ENCODE measurements at regions not wholly inside any gene's neighbourhood (a gene's known extent, or its start where the extent isn't known, plus 50 kb on each side); places are given as distances from the start of the nearest gene placed in this dataset.

DNA sequence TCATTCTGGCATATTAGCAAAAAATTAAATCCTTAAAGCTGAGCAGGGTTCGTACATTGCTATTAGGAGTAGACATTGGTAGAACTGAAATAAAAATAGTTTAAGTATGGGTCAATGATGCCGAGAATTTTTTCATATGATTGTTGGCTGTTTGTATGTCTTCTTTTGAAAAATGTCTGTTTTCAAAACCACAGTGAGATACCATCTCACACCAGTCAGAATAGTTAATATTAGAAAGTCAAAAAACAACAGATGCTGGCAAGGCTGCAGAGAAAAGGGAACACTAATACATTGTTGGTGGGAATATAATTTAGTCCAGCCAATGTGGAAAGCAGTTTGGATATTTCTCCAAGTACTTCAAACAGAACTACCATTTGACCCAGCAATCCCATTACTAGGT lies 410.8 kb upstream of the TRIB2 start:
- Mint-ChIP-seq H3K9me3 (peaks cover 0 to 14% (median 0%) of the 10 kb centered on the region in 11 donors), H3K27me3 (peaks cover 0 to 2% (median 0%) of the 10 kb centered on the region in 5 donors), H3K4me3 (no peak overlapping the region), H3K4me1 (peaks cover 27 to 73% (median 52%) of the 10 kb centered on the region in 7 donors), H3K27ac (no peak overlapping the region), H3K36me3 (peaks cover 0 to 12% (median 0%) of the 10 kb centered on the region in 5 donors)
- H3K4me1 ChIP-seq (ENCODE audit: control insufficient read depth in 2 of 2, insufficient read depth in 2 of 2, low read length in 2 of 2) = peaks cover 7 to 53% of the 10 kb centered on the region in 2 donors
- intact Hi-C loops (cut with micrococcal nuclease) = loop anchor here in 1 of 2 donors (10.0 kb wide), 1 partner anchor 181 kb away; no protein-coding TSS in a partner anchor
- H3K9me3 ChIP-seq (ENCODE audit: control insufficient read depth in 2 of 3, low read length in 3 of 3) = no peaks in the 10 kb centered on the region
- ChIA-PET CTCF (interaction anchor here (1.1 kb wide), 2 partner anchors 15 to 22 kb away, joined by 3 to 4 read pairs; no protein-coding TSS in a partner anchor), POLR2A (no interaction called here)
- DNase-seq (no peak), ATAC-seq (no peak)
- H3K27me3 ChIP-seq (ENCODE audit: control insufficient read depth in 2 of 2, insufficient read depth in 2 of 2, low read length in 2 of 2) = no peaks in the 10 kb centered on the region
- H3K4me3 ChIP-seq (ENCODE audit: low read length) = no peak overlapping the region
- H3K27ac ChIP-seq (ENCODE audit: low read depth, low read length) = no peak overlapping the region
- no peaks in the 10 kb centered on the region for H3K36me3 ChIP-seq (ENCODE audit: control insufficient read depth in 2 of 3, insufficient read depth in 3 of 3, low read length in 3 of 3)

DNA sequence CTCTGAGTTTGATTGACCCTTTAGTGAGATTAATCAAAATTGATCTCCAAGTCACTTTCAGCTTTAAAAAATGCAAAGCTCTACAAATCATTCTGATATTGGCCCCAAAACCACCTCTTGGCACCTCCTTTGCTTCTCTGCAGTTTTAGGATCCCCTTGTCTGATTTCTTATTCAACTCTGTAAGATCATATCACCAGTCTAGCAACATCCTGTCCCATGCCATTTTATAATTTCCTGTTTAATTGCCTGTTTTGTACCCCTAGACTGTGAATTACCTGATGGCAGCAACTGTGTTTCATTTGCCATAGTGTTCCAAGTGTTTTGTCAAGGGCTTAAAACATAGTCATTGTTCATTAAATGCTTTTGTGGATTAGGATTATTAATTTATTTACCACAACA lies 406.3 kb upstream of the TRIB2 start:
- H3K36me3 ChIP-seq (ENCODE audit: control insufficient read depth in 2 of 3, insufficient read depth in 3 of 3, low read length in 3 of 3) = no peaks in the 10 kb centered on the region
- no peaks in the 10 kb centered on the region for H3K27me3 ChIP-seq (ENCODE audit: control insufficient read depth in 2 of 2, insufficient read depth in 2 of 2, low read length in 2 of 2)
- POLR2A ChIA-PET = no interaction called here
- ATAC-seq (peak; percentile 46), DNase-seq (peak in 2 of 9 donors; percentile 18 to 29)
- no peaks in the 10 kb centered on the region for H3K9me3 ChIP-seq (ENCODE audit: control insufficient read depth in 2 of 3, low read length in 3 of 3)
- H3K27ac Mint-ChIP-seq = peak overlapping the region in 8 of 9 donors; percentile 40 to 92 (median 74)
- CTCF ChIA-PET = no interaction called here
- H3K36me3 Mint-ChIP-seq = peaks cover 0 to 10% (median 0%) of the 10 kb centered on the region in 5 donors
- peak overlapping the region; percentile 1 to 68 (median 52) for H3K4me3 Mint-ChIP-seq
- peaks cover 0 to 36% of the 10 kb centered on the region in 2 donors for H3K4me1 ChIP-seq (ENCODE audit: control insufficient read depth in 2 of 2, insufficient read depth in 2 of 2, low read length in 2 of 2)
- H3K4me1 Mint-ChIP-seq = peaks cover 23 to 61% (median 53%) of the 10 kb centered on the region in 7 donors
- peaks cover 0 to 14% (median 0%) of the 10 kb centered on the region in 11 donors for H3K9me3 Mint-ChIP-seq
- H3K4me3 ChIP-seq (ENCODE audit: low read length) = no peak overlapping the region
- H3K27me3 Mint-ChIP-seq = peaks cover 0 to 4% (median 0%) of the 10 kb centered on the region in 5 donors
- intact Hi-C loops (cut with micrococcal nuclease) = loop anchor here in 1 of 2 donors (1.0 kb wide), 1 partner anchor 8 kb away; no protein-coding TSS in a partner anchor
- H3K27ac ChIP-seq (ENCODE audit: low read depth, low read length) = no peak overlapping the region

DNA sequence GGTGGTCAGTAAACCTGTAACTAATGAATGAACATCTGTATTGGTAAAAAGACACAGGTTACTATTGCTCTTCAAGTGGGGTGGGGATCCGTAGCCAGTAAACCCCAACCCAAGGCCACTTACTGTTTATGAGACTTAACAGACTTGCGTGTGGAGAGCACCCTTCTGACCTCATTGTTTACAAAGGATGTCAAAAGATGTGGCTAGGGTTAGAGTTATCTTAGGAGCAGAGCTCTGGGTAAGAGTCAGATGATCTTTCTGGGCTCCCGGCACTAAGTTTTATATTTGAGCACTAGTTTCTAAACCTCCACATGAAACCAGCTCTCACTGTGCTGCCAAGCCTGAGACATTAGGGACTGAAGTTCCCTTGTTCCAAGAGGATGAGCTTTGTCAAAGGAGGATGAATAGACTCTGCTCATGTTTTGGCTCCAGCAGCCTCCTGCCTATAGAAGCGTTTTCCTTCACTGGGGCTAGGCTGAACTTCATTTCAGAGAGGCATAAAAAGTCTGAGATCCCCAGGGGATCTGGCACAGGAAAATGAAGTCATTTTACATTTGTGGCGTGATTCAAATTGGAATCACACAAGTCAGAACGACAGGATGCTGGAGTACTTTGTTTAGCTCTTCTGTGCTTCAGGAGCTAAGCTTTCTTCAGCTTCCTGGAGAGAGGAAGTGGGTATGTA lies 403.1 kb upstream of the TRIB2 start:
- Histone ChIP-seq H3K36me3 (ENCODE audit: control insufficient read depth in 2 of 3, insufficient read depth in 3 of 3, low read length in 3 of 3) (no peaks in the 10 kb centered on the region), H3K4me1 (ENCODE audit: control insufficient read depth in 2 of 2, insufficient read depth in 2 of 2, low read length in 2 of 2) (peaks cover 0 to 36% of the 10 kb centered on the region in 2 donors), H3K27ac (ENCODE audit: low read depth, low read length) (no peak overlapping the region), H3K4me3 (ENCODE audit: low read length) (no peak overlapping the region), H3K9me3 (ENCODE audit: control insufficient read depth in 2 of 3, low read length in 3 of 3) (no peaks in the 10 kb centered on the region), H3K27me3 (ENCODE audit: control insufficient read depth in 2 of 2, insufficient read depth in 2 of 2, low read length in 2 of 2) (no peaks in the 10 kb centered on the region)
- peak overlapping the region in 6 of 9 donors; percentile 5 to 80 (median 15) for H3K27ac Mint-ChIP-seq
- H3K4me1 Mint-ChIP-seq = peaks cover 23 to 64% (median 53%) of the 10 kb centered on the region in 7 donors
- H3K9me3 Mint-ChIP-seq = peaks cover 0 to 14% (median 0%) of the 10 kb centered on the region in 11 donors
- DNase-seq = no peak
- peak overlapping the region in 7 of 10 donors; percentile 10 to 45 (median 35) for H3K4me3 Mint-ChIP-seq
- ATAC-seq = peak; percentile 41
- H3K36me3 Mint-ChIP-seq = peaks cover 0 to 6% (median 0%) of the 10 kb centered on the region in 5 donors
- ChIA-PET POLR2A (interaction anchor here (0.9 to 1.3 kb wide), 2 partner anchors 13 to 54 kb away, joined by 3 read pairs; no protein-coding TSS in a partner anchor), CTCF (no interaction called here)
- intact Hi-C loops (cut with micrococcal nuclease) = no loop called here
- peaks cover 0 to 12% (median 0%) of the 10 kb centered on the region in 5 donors for H3K27me3 Mint-ChIP-seq

DNA sequence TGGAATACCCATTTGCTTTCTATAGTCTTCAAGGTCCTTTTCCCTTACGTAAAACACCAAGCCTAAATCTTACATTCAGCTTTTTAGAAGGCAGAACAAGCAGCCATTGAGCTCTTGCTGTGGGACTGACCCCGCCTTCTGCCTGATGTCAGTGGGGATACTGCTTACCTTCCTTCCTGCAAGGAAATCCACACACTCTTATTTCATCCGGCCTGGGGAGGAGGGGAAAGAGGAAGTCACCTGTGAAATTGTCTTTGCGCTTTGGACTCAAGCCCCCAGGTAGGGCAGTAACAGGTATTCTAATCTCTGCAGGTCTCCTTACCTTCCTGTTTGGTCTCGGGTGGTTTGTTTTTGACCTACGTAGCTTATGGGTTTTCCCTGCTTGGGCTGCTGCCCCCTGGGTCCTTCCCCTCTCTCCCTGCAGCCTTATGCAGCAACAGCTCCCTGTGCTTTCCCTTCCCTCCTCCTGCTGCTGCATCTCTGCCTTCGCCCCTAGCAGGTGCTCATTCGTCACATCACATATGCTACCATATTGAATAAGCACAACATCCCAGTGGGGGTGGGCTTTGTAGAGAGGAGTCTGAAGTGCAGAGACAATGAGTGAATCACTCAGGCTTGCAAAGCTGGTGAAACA lies 402.5 kb upstream of the TRIB2 start:
- Mint-ChIP-seq H3K4me3 (peak overlapping the region in 5 of 10 donors; percentile 10 to 49 (median 35)), H3K4me1 (peaks cover 18 to 57% (median 47%) of the 10 kb centered on the region in 7 donors), H3K9me3 (peaks cover 0 to 10% (median 0%) of the 10 kb centered on the region in 11 donors), H3K27me3 (peaks cover 0 to 12% (median 0%) of the 10 kb centered on the region in 5 donors), H3K36me3 (peaks cover 0 to 6% (median 0%) of the 10 kb centered on the region in 5 donors), H3K27ac (peak overlapping the region in 5 of 9 donors; percentile 11 to 80 (median 16))
- no peaks in the 10 kb centered on the region for H3K36me3 ChIP-seq (ENCODE audit: control insufficient read depth in 2 of 3, insufficient read depth in 3 of 3, low read length in 3 of 3)
- CTCF ChIA-PET = no interaction called here
- no peak for DNase-seq
- intact Hi-C loops (cut with micrococcal nuclease) = no loop called here
- no peak overlapping the region for H3K27ac ChIP-seq (ENCODE audit: low read depth, low read length)
- ATAC-seq = no peak
- H3K27me3 ChIP-seq (ENCODE audit: control insufficient read depth in 2 of 2, insufficient read depth in 2 of 2, low read length in 2 of 2) = no peaks in the 10 kb centered on the region
- H3K4me3 ChIP-seq (ENCODE audit: low read length) = no peak overlapping the region
- H3K4me1 ChIP-seq (ENCODE audit: control insufficient read depth in 2 of 2, insufficient read depth in 2 of 2, low read length in 2 of 2) = peaks cover 0 to 31% of the 10 kb centered on the region in 2 donors
- POLR2A ChIA-PET = interaction anchor here (0.9 to 1.3 kb wide), 3 partner anchors 10 to 54 kb away, joined by 3 read pairs; no protein-coding TSS in a partner anchor
- H3K9me3 ChIP-seq (ENCODE audit: control insufficient read depth in 2 of 3, low read length in 3 of 3) = no peaks in the 10 kb centered on the region

DNA sequence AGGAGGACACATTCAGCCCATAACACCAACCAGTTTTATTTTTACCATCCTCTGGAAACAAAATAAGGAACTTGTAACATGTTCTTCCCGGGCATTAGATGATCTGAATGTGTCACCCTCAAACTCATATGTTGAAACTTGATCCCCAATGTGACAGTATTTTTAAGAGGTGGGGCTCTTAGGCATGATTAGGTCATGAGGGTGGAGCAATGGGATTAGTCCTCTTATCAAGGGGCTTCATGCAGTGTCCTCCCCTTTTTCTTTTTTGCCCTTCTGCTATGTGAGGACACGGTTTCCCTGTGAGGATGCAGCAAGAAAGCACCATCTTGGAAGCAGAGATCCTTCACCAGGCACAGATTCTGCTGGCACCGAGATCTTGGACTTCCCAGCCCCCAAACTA lies 401.5 kb upstream of the TRIB2 start:
- CTCF ChIA-PET = no interaction called here
- Mint-ChIP-seq H3K27ac (no peak overlapping the region), H3K9me3 (peaks cover 0 to 8% (median 0%) of the 10 kb centered on the region in 11 donors), H3K27me3 (peaks cover 0 to 18% (median 0%) of the 10 kb centered on the region in 5 donors), H3K36me3 (peaks cover 0 to 4% (median 0%) of the 10 kb centered on the region in 5 donors), H3K4me1 (peaks cover 16 to 48% (median 39%) of the 10 kb centered on the region in 7 donors), H3K4me3 (no peak overlapping the region)
- no peaks in the 10 kb centered on the region for H3K36me3 ChIP-seq (ENCODE audit: control insufficient read depth in 2 of 3, insufficient read depth in 3 of 3, low read length in 3 of 3)
- no peak for DNase-seq
- H3K4me3 ChIP-seq (ENCODE audit: low read length) = no peak overlapping the region
- POLR2A ChIA-PET = interaction anchor here (0.9 to 1.3 kb wide), 2 partner anchors 11 to 14 kb away, joined by 3 read pairs; no protein-coding TSS in a partner anchor
- peaks cover 0 to 24% of the 10 kb centered on the region in 2 donors for H3K4me1 ChIP-seq (ENCODE audit: control insufficient read depth in 2 of 2, insufficient read depth in 2 of 2, low read length in 2 of 2)
- no peak overlapping the region for H3K27ac ChIP-seq (ENCODE audit: low read depth, low read length)
- intact Hi-C loops (cut with micrococcal nuclease) = loop anchor here in 1 of 2 donors (5.0 kb wide), 1 partner anchor 88 kb away; no protein-coding TSS in a partner anchor
- no peak for ATAC-seq
- no peaks in the 10 kb centered on the region for H3K27me3 ChIP-seq (ENCODE audit: control insufficient read depth in 2 of 2, insufficient read depth in 2 of 2, low read length in 2 of 2)
- H3K9me3 ChIP-seq (ENCODE audit: control insufficient read depth in 2 of 3, low read length in 3 of 3) = no peaks in the 10 kb centered on the region

DNA sequence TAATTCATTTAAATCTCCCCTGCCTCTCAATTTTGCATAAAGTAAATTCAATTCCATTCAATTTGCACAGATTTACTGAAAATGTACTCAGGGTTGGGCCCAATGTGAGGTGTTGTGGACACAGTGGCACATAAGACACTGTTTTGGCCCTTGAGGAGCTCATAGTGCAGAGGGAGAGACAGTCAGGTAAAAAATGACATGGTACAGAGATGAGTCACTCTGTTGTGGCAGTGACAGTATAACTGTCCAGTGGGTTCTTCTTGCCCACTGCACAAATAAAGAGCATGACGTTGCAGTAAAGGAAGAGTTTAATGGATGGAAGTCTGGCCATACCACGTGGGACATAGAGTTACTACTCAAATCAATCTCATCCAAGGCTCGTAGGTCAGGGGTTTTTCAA lies 400.3 kb upstream of the TRIB2 start:
- Mint-ChIP-seq H3K4me3 (no peak overlapping the region), H3K4me1 (peaks cover 9 to 35% (median 26%) of the 10 kb centered on the region in 7 donors), H3K9me3 (peaks cover 0 to 6% (median 0%) of the 10 kb centered on the region in 11 donors), H3K27ac (peak overlapping the region in 1 of 9 donors; percentile 57), H3K36me3 (peaks cover 0 to 2% (median 0%) of the 10 kb centered on the region in 5 donors), H3K27me3 (peaks cover 0 to 18% (median 0%) of the 10 kb centered on the region in 5 donors)
- H3K27ac ChIP-seq (ENCODE audit: low read depth, low read length) = no peak overlapping the region
- H3K36me3 ChIP-seq (ENCODE audit: control insufficient read depth in 2 of 3, insufficient read depth in 3 of 3, low read length in 3 of 3) = no peaks in the 10 kb centered on the region
- intact Hi-C loops (cut with micrococcal nuclease) = loop anchor here in 1 of 2 donors (5.0 kb wide), 1 partner anchor 89 kb away; no protein-coding TSS in a partner anchor
- H3K4me1 ChIP-seq (ENCODE audit: control insufficient read depth in 2 of 2, insufficient read depth in 2 of 2, low read length in 2 of 2) = peaks cover 0 to 16% of the 10 kb centered on the region in 2 donors
- H3K27me3 ChIP-seq (ENCODE audit: control insufficient read depth in 2 of 2, insufficient read depth in 2 of 2, low read length in 2 of 2) = no peaks in the 10 kb centered on the region
- CTCF ChIA-PET = interaction anchor here (0.5 to 1.1 kb wide), 2 partner anchors 14 to 490 kb away, joined by 3 read pairs; no protein-coding TSS in a partner anchor
- no peak overlapping the region for H3K4me3 ChIP-seq (ENCODE audit: low read length)
- ATAC-seq (no peak), DNase-seq (no peak)
- POLR2A ChIA-PET = interaction anchor here (1.1 kb wide), 1 partner anchor 10 kb away, joined by 3 read pairs; no protein-coding TSS in a partner anchor
- H3K9me3 ChIP-seq (ENCODE audit: control insufficient read depth in 2 of 3, low read length in 3 of 3) = no peaks in the 10 kb centered on the region

Measured in naive thymus-derived CD4-positive, alpha-beta T cell (primary cell).